Neural progenitor cell (in vitro differentiated cells): ENCODE measurements at regions not wholly inside any gene's neighbourhood (a gene's known extent, or its start where the extent isn't known, plus 50 kb on each side); places are given as distances from the start of the nearest gene placed in this dataset.

Experiments
- EZH2phosphoT487 ChIP-seq: fragments of 200-600 bp; sonication (generic); IDR thresholded peaks from 2 replicates; pipeline ENCODE4 v1.6.1; 2017; ENCODE audit warnings: antibody characterized with exemption
- TF ChIP-seq, protein P1 (sequence below): fragments of 200-600 bp; sonication (generic); IDR thresholded peaks from 2 replicates; pipeline ENCODE4 v1.5.1; 2017; ENCODE audit warnings: antibody characterized with exemption, mild to moderate bottlenecking

DNA sequence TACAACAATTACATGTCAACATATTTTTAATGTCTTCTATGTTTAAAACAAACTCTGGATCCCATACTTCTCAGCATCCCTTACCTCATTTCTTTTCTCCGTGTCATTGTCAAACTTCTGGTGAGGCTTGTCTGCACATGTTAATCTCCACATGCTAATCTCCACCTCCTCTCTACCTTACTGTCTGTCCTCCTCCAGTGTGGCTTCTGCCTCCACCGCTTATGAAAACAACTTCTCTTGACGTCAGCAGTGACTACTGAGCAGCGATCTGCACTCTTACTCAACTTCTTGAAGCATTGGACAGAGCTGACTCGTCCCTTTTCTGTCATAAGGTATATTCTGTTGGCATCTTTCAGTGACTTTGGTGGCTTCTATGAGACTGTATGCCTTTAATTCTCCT lies 338.2 kb upstream of the THRB start:
- TF ChIP-seq, protein P1, sequence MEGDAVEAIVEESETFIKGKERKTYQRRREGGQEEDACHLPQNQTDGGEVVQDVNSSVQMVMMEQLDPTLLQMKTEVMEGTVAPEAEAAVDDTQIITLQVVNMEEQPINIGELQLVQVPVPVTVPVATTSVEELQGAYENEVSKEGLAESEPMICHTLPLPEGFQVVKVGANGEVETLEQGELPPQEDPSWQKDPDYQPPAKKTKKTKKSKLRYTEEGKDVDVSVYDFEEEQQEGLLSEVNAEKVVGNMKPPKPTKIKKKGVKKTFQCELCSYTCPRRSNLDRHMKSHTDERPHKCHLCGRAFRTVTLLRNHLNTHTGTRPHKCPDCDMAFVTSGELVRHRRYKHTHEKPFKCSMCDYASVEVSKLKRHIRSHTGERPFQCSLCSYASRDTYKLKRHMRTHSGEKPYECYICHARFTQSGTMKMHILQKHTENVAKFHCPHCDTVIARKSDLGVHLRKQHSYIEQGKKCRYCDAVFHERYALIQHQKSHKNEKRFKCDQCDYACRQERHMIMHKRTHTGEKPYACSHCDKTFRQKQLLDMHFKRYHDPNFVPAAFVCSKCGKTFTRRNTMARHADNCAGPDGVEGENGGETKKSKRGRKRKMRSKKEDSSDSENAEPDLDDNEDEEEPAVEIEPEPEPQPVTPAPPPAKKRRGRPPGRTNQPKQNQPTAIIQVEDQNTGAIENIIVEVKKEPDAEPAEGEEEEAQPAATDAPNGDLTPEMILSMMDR = no peak
- no peak for TF ChIP-seq EZH2phosphoT487
